ENCODE measurements at regions not wholly inside any gene's neighbourhood (a gene's known extent, or its start where the extent isn't known, plus 50 kb on each side); places are given as distances from the start of the nearest gene placed in this dataset.
"Not testable (repeated sequence)": the region's sequence is repeated elsewhere in the genome, so short reads cannot be mapped to it uniquely, and the experiment has no call there.

DNA sequence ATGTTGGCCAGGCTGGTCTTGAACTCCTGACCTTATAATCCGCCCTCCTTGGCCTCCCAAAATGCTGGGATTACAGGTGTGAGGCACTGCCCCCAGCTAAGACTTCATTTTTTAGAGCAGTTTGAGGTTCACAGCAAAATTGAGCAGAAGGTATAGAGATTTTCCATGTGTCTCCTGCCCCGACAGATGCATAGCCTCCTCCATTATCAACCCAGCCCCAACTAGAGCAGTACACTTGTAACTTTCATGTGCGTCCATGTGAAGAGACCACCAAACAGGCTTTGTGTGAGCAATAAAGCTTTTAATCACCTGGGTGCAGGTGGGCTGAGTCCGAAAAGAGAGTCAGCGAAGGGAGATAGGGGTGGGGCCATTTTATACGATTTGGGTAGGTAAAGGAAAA, 179.1 kb downstream of the CD83 start:
- DNase-seq, result not testable (repeated sequence)

GRCh38 chr6:14297118-14297517, 179.5 kb downstream of the CD83 start:
- not testable (repeated sequence) for DNase-seq

- not testable (repeated sequence) for DNase-seq
Observed at GRCh38 chr6:14300189-14300588, 182.6 kb downstream of the CD83 start.

DNA sequence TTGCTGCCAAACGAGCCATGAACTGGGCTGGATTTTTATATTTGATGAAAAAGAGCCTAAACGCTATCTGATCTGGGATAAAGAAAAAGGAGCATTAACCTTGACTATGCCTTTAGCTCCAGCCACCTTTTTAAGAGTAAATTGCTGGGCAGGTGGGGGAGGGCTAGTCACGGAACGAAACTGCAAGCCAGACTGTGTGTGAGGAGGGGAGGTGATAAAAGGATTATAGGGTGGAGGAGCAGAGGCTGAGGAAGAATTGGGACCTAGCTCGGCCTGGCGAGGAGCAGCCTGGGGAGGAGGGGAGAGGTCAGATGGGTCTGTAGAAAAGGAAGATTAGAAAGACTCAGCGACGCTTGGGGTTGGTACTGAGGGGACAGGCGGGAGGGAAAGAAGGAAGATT, 183.1 kb downstream of the CD83 start:
- DNase-seq, result not testable (repeated sequence)

DNA sequence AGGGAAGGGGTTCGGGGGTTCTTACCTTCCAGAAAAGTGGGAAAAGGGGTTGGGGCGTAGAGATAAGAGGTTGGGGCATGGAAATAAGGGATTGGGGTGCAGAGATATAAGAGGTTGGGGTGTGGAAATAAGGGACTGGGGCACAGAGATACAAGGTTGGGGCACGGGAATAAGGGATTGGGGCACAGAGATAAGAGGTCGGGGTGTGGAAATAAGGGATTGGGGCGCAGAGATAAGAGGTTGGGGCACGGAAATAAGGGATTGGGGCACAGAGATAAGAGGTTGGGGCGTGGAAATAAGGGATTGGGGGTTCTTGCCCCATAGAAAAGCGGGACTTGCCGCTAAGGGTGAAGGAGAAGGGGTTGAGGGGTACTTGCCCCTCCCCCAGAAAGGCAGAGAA, 183.9 kb downstream of the CD83 start:
- DNase-seq, result not testable (repeated sequence)

DNA sequence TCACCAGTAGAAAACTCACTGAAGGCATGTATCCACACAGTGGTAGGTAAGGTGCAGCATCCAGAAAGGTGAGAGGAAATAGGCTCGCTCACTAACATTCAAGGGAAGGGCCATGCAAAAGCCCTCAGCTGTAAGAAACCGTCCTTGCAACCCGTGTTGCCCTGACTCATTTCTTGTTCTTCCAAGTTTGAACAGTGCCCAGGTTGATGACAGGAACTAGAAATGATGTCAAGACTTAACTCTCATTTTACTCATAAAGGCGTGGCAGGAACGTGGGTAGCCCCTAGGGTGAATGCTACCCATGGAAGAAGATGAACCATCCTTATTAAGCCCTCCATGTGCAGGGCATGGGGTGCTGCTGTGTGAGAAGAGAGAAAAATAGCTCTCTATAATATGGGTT, 187.6 kb downstream of the CD83 start:
- DNase-seq, result no peak

- DNase-seq, result no peak
Observed at GRCh38 chr6:14305624-14306023, 188.1 kb downstream of the CD83 start.

GRCh38 chr6:14306151-14306906, 188.8 kb downstream of the CD83 start:
- DNase-seq, result no peak

DNA sequence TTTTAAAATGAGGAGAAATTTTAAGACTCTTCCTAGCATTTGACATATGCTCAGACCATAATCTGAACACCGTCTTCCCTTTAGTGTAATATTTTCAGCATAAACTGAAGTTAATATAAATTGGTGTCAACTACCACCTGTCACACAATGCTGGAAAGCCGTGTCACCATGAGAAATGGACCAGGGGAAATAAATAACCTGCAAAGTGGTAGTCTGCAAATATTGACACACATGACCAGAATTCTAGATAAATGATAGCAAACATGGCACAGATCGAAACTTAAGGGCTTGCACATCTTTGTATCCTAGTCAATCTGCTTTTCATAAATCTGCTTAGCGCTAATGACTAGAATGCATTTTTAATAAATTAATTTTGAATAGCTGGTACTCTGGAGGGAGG, 191.9 kb downstream of the CD83 start:
- DNase-seq, result no peak

DNA sequence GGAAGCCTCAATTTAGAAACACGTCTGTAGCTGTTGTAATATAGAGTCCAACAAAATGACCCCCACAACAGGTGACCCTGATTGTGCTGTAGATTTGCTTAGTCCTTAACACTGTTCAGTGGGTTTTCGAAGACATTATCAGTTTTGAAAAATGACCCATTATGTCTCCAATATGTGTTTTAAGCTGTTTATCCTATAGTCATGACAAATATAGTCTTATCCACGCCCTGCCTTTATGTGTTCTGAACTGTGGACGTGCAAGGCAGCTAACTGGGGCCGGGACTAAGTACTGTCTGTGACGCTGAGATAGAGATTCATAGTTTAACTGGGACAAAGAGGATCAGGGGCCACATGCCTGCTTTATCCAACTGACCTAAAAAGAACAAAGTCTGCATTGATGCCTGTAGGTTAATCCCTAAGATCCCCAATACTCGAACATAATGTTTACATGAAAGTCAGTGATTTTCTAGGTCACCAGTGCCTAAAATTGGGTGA, 192.4 kb downstream of the CD83 start:
- DNase-seq, result no peak

GRCh38 chr6:14310960-14311359, 193.4 kb downstream of the CD83 start:
- DNase-seq, result no peak

DNA sequence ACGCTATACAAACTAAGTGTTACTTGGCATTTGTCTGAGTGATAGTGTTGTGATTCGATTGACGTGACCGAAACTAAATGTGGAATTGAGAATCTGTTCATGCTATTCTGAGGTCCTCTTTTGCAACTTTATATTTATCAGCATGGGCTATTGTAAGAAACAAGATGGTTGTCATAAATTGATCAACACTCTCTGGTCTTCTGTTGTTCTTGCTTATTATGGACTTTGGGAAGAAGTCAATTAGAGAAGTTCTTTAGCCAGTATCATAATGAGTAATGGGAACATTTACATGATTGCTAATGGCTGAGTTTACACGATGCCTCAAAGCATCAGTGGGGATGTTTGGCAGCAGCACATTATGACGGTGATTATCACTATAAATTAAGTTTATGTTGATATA, 195.0 kb downstream of the CD83 start:
- no peak for DNase-seq

- no peak for DNase-seq
Observed at GRCh38 chr6:14313248-14313647, 195.7 kb downstream of the CD83 start.

GRCh38 chr6:14315353-14315752, 197.8 kb downstream of the CD83 start:
- DNase-seq, result no peak

DNA sequence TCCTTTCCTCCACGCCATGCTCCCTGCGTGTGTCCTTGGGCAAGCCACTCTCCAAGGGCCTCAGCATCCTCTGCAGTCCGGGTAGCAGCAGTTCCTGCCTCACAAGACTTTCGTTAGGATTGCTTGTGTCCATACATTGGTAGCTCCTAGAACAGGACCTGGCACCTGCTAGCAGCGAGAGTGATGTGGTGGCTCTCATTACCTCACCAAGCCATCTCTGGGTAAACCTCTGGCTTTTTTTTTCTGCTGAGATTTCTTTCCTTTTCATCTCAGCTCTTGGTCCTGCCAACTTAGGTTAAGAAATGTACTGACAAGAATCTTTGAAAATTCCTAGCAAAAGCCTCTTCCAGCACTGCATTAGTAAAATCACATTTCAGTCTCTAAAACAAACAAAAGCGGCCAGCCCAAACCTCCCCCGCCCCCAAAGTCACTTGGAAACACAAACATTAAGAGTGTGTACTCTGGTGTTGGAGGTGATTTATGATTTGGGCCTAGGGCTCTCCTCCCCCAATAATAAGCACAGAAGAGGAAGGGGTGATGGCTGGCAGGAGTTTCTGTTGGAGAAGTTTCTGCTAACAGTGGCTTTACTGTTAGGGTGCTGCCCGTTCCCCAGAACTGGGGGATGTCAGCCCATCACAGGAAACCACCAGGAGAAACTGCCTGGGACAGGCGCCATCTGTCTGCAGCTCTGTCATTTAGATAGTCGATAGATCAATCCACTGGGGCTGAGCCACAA, 199.2 kb downstream of the CD83 start:
- DNase-seq, result no peak

GRCh38 chr6:14317387-14317970, 199.9 kb downstream of the CD83 start:
- DNase-seq, result no peak

GRCh38 chr6:14320332-14320731, 202.8 kb downstream of the CD83 start:
- DNase-seq, result no peak

DNA sequence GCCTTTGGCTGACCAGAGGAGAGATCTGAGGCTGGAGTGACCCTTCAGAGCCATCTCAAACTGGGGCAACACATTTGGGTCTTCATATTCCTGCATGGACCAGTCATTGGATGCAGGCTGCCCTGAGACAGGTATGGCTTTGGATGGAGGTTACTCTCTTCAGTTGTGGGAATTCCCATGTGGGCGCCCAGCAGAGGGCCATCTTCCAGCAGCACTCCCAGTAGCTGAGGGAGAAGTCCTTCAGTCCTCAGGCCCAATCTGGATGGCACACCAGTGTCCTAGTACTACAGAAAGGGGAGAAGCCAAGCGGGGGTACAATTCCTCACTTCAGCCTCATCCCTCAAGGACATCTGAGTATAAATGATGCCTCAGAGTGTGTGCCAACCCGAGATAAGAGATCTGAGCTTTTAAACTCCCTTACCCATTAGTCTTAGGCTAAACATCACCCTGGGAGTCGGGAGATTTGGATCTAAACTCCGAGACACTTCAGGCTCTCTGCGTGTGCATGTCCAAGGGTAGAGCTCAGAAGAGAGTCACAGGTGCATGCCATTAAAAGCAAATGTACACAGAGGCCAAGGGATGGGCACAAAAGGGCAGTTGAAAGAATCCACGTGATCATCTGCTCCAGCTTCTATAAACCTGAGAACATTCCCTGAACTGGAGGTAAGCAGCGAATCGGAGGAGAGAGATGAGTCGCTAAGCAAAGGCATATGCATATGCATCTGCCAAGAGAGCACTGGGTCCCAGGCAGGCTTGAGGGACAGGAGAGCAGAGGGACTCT, 204.6 kb downstream of the CD83 start:
- no peak for DNase-seq

DNA sequence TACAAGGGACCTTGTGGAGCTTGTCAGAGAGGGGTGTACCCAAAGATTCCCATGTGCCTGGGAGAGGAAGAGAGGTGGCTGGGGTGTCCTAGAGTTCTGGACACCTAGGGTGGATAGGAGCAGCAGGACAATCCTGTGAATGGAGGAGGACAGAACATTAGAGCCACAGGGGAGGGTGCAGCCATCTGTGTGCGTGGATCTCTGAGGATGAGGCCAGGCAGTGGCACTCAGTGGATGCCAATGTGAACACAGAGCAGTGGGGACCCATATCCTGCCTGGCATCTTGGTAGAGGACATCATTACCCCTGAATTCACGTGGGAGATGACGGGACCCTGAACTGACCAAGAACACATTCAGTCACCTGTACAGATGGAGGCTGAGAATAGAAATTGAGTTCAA, 205.3 kb downstream of the CD83 start:
- no peak for DNase-seq

DNA sequence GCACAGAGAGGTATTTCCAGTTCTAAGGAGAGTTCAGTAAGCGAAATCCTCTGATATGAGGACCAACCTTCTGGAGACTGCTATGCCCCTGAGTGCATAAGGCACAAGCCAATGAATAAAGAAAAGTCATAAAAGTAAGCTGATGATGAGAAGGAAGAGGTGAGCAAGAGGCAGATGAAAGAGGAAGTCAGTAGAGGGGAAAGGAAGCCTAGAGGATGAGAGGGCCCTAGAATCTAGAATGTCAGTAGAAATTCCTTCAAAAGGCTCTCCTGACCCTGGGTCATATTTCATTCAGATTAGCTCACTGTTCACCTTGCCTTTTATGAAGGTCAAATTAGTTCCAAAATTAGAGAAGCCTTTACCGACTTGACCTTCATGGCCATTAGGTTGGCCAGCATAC, 209.2 kb downstream of the CD83 start:
- DNase-seq, result no peak

GRCh38 chr6:14328163-14328562, 210.6 kb downstream of the CD83 start:
- DNase-seq, result no peak

- no peak for DNase-seq
Observed at GRCh38 chr6:14333556-14334305, 216.2 kb downstream of the CD83 start.
